GM18505 (cell line): ENCODE measurements at regions not wholly inside any gene's neighbourhood (a gene's known extent, or its start where the extent isn't known, plus 50 kb on each side); places are given as distances from the start of the nearest gene placed in this dataset.

Experiments
- ATAC-seq: cut with Tn5 transposase; IDR thresholded peaks from one replicate; pipeline ENCODE4 v1.9.1; 2021; ENCODE audit not compliant: unreplicated experiment
- POLR2A ChIP-seq: IDR thresholded peaks from 4 replicates; pipeline ENCODE4 v1.6.1; 2011; ENCODE audit warnings: borderline replicate concordance; ENCODE audit not compliant: insufficient read depth, insufficient read length; ENCODE audit errors: extremely low read depth

GRCh38 chr14:97894552-97894951 is 1097.4 kb downstream of the VRK1 start:
- ATAC-seq = no peak
- no peak for TF ChIP-seq POLR2A

DNA sequence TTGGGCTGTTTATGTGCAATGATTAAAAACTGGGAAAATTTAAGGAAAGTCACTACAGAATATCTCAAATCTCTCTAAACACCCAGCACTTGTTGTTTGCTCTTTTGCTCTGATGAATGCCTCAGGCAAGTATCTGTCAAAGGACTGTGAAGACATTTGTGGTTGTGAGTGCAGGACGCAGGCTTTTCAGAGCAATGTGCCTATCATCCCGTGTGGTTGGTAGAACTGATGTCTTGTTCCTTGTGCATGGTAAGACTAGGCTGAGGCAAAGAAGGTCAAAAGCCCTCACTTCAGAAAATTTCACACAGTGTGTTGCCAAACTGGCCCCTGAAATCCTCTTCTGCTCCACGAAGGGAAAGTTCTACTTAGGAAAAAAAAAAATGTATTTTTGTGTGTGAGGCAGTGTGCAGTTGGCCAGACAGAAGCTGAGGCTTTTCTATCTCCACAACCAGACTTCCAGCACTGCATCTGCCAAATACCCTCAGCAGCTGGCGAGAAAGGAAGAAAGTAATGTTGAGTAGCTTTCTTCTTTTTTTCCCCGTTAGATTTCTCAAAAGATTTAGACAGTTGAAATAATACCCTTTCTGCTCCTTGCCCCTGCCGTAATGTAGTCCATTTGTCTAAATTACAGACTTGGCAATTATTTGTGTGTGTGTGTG is 1103.1 kb downstream of the VRK1 start:
- ATAC-seq = no peak
- TF ChIP-seq POLR2A = no peak

DNA sequence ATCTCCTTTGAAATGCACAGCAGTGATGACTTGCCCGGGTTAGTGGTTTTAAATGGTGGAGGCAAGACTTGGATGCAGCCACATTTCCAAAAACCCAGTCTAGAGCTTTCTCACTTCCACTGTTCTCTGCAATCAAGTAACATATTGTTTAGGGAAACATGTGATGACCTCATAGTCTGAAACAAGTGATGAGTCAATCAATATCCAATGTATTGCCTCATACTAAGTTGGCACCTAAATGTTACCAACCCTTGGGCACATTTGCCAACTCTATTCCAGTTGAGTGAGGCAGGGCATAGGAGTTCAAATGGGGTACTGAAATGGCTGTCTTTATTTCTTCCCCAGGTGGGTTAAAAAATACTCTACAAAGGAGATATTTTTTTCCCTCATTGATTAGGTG is 1105.4 kb downstream of the VRK1 start:
- ATAC-seq = no peak
- TF ChIP-seq POLR2A = no peak

GRCh38 chr14:97903821-97904220 is 1106.6 kb downstream of the VRK1 start:
- no peak for TF ChIP-seq POLR2A
- no peak for ATAC-seq

DNA sequence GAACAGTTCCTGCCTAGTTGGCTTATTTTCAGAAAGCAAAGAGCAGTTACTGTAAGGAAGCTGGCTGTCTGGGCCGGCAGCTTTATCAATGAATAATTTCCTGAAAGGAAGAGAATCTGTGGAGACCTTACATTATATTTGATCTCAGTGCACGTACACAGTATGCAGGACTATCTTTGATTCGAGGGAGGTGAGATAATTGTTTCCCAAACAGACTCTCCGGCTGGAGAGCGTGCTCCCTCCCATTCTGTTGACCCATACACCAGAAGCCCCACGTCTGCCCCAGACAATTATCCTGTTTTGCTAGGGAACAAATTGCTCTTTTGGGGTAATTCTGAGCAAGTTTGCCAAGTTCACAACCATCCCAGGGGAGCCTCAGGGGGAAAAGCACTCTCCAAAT is 1115.0 kb downstream of the VRK1 start:
- no peak for TF ChIP-seq POLR2A
- no peak for ATAC-seq

DNA sequence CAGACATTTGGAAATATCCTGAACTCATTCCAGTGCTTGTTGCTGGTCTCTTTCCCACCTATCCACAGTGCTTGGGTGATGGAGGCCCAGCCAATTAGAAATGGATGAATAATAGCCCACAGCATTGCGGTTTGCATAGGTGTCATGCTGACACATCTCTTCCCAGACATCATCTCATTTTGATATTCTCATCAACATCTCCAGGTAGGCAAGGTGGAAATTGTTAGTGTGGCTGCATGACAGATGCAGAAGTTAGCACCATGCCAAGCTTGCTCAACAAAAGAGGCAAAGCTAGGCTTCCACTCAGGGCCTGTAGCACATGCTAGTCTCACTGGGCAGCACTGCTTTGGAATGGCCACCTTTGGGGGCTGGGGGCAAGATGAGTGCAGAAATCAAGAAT is 1118.9 kb downstream of the VRK1 start:
- TF ChIP-seq POLR2A = no peak
- ATAC-seq = no peak

DNA sequence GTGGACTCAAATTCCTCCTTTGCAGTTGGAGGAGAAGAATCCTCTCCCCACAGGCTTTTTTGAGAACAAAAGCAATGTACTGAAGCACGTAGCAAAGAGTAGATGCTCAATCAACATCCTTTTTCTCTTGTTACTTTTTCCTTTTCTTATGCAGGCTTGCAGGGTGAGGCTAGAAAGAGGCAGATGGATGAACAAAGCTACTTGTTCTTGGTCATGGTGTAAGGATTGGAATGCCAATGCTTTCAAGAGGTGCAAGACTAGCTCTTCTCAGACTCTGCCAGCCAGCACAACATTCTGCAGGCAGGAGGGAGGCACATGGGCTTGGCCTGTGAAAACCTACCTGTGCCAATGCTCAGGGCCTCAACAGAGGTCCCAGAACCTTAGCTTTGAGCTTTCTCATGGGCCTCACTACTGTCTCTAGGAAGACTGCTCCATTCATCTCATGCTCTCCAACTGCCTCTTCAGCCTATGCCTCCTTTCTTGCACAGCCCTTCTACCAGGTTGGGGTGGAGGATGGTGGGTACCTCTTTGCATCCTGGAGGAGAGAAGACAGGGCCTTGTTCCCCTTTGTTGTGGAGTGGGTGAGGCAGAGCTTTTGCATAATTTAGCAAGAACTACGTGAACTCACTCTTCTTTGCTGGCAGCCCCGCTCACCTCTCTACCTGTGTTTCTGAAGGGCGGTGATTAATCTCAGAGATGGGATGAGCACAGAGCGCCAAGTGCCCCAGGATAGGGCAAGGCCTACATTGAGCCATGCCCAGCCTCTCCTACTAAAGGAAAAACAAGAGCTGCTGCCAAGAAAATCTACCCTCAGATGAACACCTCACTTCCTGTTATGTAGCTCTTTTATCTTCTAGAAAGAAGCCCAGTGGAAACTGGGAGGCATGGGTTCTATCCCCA is 1119.7 kb downstream of the VRK1 start:
- ATAC-seq = no peak
- no peak for TF ChIP-seq POLR2A

- TF ChIP-seq POLR2A = no peak
- ATAC-seq = no peak
These were observed 1123.0 kb downstream of the VRK1 start for GRCh38 chr14:97920201-97920600.

- no peak for ATAC-seq
- no peak for TF ChIP-seq POLR2A
These were observed 1124.1 kb downstream of the VRK1 start for GRCh38 chr14:97921296-97921695.

GRCh38 chr14:97924922-97925613 is 1127.9 kb downstream of the VRK1 start:
- TF ChIP-seq POLR2A = no peak
- no peak for ATAC-seq

DNA sequence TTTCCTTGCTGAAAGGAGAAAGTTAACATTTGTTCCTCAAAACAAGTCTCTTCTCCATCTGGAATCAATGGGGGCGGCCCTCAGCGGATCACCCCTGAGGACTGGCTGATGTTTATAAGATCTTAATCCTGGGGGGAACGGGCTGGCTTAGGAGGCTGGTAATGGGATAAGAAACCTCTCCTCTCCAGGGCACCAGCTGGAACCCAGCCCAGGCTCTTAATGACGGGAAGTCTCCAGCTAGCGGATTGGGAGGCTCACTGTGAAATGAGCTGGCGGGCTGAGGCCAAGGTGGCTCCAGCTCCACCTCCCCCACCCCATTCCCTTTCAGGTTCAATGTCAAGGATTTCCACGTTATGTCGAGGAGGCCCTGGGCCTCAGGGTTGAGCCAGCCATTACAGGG is 1133.0 kb downstream of the VRK1 start:
- no peak for ATAC-seq
- no peak for TF ChIP-seq POLR2A

DNA sequence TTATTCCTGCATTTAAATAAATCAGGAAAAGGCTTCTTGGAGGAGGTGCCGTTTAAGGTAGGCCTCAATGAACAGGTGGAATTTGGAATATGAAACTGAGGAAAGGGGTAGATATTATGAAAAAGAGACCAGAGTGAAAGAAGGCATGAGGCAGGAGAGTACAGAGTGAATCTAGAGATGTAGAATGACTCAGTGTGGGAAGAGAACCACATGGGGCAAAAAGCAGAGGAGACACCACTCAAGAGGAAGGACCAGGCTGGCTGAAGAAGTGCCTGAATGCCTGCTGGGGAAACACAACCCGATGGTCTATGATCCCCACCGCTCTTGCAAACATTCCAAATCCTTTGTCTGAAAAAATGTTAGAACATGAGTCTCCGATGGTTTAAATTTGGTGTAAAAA is 1134.1 kb downstream of the VRK1 start:
- no peak for TF ChIP-seq POLR2A

DNA sequence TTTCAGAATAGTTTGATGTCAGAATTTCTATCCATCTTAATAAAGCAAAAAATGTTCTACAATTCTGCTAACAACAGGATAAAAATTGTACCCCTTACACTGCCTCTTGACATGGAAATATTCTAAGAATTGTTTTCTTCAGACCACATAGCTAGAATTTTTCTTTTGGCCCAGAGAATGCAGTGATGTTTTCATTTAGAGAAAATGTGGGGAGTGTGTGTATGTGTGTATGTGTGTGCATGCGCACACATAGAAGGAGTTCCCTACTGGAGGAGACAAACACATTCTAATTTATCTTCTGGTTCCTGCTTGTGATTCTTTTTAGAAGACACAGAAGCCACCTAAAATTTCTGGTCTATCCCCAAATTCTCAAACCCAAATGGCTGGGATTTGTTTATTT is 1145.7 kb downstream of the VRK1 start:
- TF ChIP-seq POLR2A = no peak
- ATAC-seq = no peak

More for the DNA sequence above, 1134.1 kb downstream of the VRK1 start:
- no peak for ATAC-seq
